NCI-H187 (cell line): ENCODE measurements at regions not wholly inside any gene's neighbourhood (a gene's known extent, or its start where the extent isn't known, plus 50 kb on each side); places are given as distances from the start of the nearest gene placed in this dataset.

Experiments
- DNase-seq, 2 experiments: peaks; one replicate each; lab custom pipeline; 2025; lab: John Stamatoyannopoulos, UW

DNA sequence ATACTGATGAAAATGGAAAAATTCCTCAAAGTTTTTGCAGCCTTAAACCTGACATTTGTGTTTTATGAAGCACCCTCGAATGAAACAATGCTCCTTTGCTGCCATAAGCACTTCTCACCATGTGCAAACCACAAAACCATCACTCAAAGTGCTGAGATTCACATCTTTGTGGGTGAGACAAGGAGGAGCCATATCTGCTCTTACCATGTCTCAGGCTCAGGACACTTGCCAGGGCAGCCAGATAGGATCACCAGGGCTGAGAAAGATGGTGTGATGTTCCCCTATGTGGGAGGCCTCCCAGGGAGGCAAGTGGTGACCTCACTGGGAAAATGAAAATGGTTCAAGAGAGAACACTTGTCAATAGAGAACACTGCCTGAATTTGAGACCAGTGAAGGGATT lies 120.4 kb downstream of the CCDC34 start:
- no peak for DNase-seq

- no peak for DNase-seq
Observed at GRCh38 chr11:27241311-27242122, 121.5 kb downstream of the CCDC34 start.

DNA sequence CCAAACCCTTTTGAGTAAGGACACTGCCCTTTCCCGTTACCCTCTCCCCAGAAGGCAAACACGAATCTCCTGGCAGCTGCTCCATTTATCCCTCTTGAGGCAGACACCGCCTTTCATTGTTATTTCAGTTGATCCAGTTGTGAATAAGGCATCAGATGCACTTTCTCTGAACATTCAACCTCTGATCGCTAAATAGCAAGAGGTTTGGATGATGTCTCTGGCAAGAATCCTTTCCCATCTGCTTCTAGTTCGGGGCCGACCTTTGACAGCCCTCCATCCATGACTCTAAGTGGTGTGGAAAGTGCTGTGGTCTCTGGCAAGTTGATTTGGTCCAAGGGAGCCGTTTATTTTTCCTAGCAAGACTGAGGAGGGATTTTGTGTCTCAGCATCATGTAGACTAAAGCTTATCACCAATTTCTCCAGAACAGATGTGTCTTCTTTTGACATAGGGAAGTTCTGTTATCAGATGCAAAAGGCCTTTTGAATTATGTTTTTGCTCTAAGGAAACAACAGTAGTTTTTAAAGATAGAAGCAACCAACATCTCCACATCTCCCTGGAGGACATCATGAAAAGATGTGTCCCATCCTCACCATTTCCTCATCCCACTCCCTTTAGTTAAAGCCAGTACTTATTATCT lies 123.6 kb downstream of the CCDC34 start:
- no peak for DNase-seq

GRCh38 chr11:27238811-27239210 lies 124.2 kb downstream of the CCDC34 start:
- no peak for DNase-seq

DNA sequence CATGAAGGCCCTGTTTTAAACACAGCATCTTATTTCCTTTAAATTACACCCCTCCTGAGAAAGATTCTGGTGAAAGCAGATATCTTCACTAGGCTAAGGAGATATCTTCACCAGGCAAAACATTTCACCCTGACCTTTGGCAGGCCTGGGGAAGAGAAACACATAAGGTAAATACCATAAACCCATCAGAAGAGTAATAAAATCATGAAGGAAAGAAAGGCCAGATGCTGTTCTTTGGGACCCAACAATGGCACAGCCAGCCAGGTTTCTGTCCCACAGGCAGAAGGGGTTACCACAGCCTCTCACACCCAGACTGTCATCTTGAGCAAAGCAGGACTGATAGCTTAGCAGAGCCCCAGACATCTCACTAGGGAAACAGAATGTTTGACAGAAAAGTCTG lies 125.4 kb downstream of the CCDC34 start:
- no peak for DNase-seq

DNA sequence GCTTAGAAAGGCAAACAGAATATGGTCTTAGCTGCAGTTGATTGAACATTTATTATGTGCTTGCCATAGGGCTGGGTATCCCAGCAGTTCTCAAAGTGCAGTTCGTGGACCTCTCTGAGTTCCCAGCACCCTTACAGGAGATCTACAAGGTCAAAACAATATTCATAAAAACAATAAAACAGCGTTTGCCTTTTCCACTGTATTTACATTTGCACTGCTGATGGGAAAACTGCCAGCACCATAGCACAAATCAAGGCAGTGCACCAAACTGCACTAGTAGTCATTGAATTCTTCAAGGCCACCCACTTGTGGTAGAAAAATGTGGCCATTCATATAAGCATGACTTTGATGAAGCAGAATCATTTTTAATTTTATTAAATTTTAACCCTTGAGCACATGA lies 128.1 kb downstream of the CCDC34 start:
- no peak for DNase-seq

DNA sequence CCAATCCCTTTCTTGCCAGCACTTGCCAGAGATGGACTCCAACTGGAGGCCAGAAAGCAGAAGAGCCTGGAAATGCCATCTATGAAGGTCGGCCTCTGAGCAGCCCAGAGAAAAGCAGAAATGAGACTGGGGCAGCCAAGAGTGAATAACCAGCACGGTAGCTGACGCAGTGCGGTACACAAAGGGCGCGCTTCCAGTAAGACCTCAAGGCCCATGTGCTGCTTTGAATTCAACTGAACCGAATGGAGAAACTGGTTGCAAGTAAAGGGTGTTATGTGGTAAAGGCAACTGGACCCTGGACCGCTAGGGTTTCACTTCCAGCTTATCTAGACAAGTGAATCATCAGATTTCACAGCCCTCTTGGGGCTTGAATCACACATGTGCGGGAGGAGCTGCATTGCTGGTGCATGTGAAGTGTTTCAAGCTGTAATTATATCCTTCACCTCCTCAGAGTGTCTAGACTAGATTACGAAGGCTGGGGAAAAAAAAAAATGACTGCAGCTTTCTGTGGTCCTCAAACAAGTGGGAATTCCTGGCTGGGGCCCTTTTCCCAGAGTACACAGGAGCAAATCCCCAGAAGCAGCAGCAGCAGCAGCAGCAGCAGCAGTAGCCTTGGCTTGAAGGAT lies 128.9 kb downstream of the CCDC34 start:
- DNase-seq, result peak; percentile 81 to 88

DNA sequence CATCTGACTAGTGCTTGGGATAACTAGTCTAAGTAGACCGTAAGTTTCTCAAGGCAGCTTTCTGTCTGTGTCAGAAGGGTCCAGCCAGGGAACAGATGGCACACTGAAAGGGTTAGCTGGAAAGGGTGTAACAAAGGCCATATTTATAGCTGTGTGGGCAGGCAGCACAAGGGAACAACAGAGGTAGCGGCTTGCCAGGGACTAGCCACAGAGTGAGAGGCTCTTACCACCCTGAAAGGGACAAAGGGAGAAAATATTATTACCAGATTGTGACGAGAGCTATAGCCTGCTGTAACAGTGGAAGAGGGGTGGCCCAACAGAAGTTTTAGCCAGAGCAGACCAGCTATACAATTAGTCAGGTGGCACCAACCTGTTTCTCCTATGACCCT lies 129.4 kb downstream of the CCDC34 start:
- DNase-seq, result no peak

DNA sequence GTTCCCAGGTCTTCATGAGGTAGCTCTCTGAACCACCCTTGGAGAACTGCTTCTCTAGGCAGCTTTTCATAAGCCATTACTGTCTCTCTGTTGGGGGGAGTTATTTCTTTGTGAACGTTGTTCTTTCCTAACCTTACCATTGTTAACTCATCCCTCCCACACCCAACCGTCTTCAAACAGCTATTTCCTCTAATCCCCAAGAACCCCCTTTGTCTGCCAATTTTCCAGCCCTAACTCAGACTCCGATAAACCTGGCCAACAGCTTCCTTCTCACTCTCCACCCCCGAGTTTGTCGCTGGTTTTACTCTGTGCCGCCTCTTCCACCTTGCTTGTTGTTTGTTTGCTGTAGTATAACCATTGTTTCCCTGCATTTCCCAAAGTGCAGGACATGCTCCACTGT lies 131.5 kb downstream of the CCDC34 start:
- DNase-seq, result no peak

DNA sequence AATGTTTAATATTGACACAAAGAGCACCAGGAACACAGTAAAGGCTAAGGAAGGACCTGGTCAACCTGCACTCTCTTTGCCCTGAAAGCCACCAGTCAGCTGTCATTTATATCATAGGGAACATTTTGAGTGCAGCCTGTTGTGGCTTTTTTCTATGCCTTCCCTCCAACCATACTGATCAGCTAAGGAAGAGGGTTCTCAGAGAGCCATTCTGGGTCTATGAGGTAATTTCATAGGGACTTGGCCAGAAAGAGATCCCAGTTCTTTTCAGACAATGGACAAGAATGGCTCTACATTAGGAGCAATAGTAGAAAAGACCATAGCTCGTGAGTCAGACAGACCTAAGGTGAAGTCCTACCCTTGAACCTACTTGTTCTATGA lies 132.8 kb downstream of the CCDC34 start:
- no peak for DNase-seq

GRCh38 chr11:27229511-27230191 lies 133.4 kb downstream of the CCDC34 start:
- no peak for DNase-seq

DNA sequence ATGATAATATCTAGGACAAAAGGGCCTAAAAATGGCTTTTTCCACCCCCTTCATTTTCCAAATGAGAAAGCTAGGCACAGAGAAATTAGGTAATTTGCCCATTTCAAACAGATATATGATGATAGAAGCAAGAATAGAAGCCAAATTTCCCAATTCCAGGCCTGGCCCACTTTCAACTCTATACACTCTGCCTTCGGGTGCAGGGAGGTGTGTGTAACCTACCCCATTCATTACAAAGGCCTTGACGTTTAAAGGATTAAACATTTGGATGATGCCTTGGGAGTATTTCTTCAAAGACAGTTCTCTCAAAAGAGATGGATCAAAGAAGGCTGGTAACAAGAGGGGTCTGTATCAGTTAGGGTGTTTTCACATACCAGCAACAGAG lies 134.1 kb downstream of the CCDC34 start:
- DNase-seq, result no peak

DNA sequence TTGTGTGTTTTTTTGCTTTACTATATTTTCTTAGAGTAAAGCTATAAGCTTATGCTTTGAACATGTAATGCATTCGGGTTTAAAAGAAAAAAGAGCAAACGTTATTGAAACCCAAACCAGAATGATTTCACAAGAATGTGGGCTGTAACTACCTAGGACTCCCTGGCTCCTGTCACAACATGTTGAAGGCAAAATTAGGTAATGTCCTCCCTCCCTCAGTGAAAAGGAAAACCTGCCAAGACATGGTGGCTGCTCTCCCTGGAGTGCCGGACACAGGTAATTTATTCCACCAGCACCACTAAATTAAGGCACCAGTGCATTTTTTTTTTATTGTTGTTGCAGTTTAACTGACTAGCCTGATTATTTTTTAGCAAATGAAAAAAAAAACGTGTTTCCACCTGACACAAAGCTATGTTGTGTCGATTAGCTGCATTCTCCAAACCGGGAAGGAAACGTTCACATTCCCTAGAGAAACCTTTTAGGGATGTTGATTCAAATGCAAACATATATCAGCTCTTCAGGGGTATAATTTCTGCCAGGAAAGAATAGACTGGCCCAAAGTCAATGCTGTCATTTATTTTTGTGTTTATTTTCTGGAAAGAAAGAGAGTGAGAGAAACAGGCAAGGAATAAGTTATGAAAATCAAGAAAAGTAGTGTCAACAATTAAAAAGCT lies 134.6 kb downstream of the CCDC34 start:
- no peak for DNase-seq

GRCh38 chr11:27227736-27228135 lies 135.3 kb downstream of the CCDC34 start:
- no peak for DNase-seq

GRCh38 chr11:27219487-27220039 lies 143.5 kb downstream of the CCDC34 start:
- DNase-seq, result peak in 1 of 2 experiments; percentile 33

GRCh38 chr11:27218421-27219038 lies 144.5 kb downstream of the CCDC34 start:
- no peak for DNase-seq

DNA sequence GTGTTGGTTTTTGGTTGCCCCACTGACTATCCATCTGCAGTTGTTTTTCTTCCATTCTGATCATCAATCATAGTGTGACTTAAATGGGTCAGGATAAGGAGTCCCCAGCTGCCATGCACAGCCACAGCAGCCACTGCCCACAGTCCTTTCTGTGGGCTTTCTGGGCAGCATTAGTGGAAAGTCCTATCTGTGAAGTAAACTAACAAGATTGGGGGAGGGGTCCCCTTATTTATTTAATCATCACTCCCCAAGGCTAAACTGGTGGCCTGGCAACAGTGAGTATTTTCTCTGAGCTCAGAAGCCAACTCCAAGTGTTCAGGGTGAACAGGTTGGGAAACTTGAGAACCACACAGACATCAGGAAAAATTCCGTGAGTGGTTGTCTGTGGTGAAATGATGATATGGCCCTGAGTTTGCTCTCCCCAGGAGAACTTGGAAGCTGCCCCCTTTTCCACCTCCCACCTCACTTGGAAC lies 145.0 kb downstream of the CCDC34 start:
- DNase-seq, result no peak

DNA sequence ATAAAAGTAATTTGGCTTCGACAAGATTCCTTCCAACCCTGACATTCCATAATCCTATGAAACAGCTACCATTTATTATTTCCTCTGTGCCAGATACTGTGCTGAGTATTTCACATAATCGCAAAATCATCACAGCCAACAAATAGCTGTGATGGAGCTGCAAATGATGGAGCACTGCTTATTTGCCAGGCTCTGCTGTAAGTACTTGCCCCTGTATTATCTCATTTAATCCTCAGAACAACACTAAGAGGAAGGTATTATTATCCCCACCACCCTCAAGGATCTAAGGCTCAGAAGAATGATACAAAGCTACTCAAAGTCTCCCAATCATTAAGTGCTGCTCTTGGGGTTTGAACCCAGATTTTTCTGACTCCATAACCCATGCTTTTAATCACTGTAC lies 145.5 kb downstream of the CCDC34 start:
- no peak for DNase-seq

- no peak for DNase-seq
Observed at GRCh38 chr11:27216270-27217149, 146.5 kb downstream of the CCDC34 start.
